Breast epithelium (tissue), 4 donors: ENCODE measurements at regions not wholly inside any gene's neighbourhood (a gene's known extent, or its start where the extent isn't known, plus 50 kb on each side); places are given as distances from the start of the nearest gene placed in this dataset.

Experiments used
- DNase-seq, 2 donors: peaks; one replicate each; pipeline ENCODE4 v3.0.0-alpha.2; 2019; ENCODE audit warnings: low spot score in 2 of 2
- H3K27ac ChIP-seq, 2 donors: fragments of 200-600 bp; sonication (generic) in 1 of 2; one replicate each; pipeline ENCODE4 v1.5.1; 2016 to 2019; ENCODE audit warnings: mild to moderate bottlenecking in 1 of 2
- H3K27me3 ChIP-seq, 2 donors: fragments of 200-600 bp; sonication (generic) in 1 of 2; one replicate each; pipeline versions ENCODE4 v1.5.1 to v1.6.0; 2017 to 2019; ENCODE audit warnings: control low read depth in 1 of 2, mild to moderate bottlenecking in 1 of 2
- H3K36me3 ChIP-seq: fragments of 200-600 bp; one replicate; pipeline ENCODE4 v1.5.1; 2019
- H3K4me1 ChIP-seq, 2 donors: fragments of 200-600 bp; sonication (generic); one replicate each; pipeline ENCODE4 v1.5.1; 2016 to 2019; ENCODE audit warnings: control low read depth in 1 of 2
- H3K4me3 ChIP-seq, 3 donors: fragments of 200-600 bp; sonication (generic); 1 replicate in 2 of 3; 2 replicates in 1 of 3; pipeline ENCODE4 v1.5.1; 2016 to 2019; ENCODE audit warnings: mild to moderate bottlenecking in 3 of 3, moderate library complexity in 2 of 3
- H3K9me3 ChIP-seq, 2 donors: fragments of 200-600 bp; sonication (generic) in 1 of 2; one replicate each; pipeline ENCODE4 v1.5.1; 2016 to 2019; ENCODE audit warnings: control low read depth in 1 of 2
- POLR2A ChIP-seq: fragments of 450-650 bp; IDR thresholded peaks from one replicate; pipeline ENCODE4 v1.6.1; 2016; ENCODE audit warnings: antibody characterized with exemption, mild to moderate bottlenecking, moderate library complexity
- POLR2AphosphoS5 ChIP-seq, 3 donors: sonication (generic); formaldehyde crosslinking; IDR thresholded peaks; one replicate each; pipeline ENCODE4 v1.6.1; 2017; ENCODE audit warnings: antibody characterized with exemption in 3 of 3
- intact Hi-C: fragments of 100-400 bp; cut with DNase I; formaldehyde crosslinking; loops from one replicate; pipeline ENCODE4 v1.15.1; 2023; ENCODE audit warnings: low total_unique reads
- TF ChIP-seq, protein P1 (sequence below), 3 donors: fragments of 450-650 bp; IDR thresholded peaks; one replicate each; pipeline ENCODE4 v1.5.1; 2016 to 2017; ENCODE audit warnings: antibody characterized with exemption in 3 of 3, mild to moderate bottlenecking in 3 of 3, moderate library complexity in 3 of 3

DNA sequence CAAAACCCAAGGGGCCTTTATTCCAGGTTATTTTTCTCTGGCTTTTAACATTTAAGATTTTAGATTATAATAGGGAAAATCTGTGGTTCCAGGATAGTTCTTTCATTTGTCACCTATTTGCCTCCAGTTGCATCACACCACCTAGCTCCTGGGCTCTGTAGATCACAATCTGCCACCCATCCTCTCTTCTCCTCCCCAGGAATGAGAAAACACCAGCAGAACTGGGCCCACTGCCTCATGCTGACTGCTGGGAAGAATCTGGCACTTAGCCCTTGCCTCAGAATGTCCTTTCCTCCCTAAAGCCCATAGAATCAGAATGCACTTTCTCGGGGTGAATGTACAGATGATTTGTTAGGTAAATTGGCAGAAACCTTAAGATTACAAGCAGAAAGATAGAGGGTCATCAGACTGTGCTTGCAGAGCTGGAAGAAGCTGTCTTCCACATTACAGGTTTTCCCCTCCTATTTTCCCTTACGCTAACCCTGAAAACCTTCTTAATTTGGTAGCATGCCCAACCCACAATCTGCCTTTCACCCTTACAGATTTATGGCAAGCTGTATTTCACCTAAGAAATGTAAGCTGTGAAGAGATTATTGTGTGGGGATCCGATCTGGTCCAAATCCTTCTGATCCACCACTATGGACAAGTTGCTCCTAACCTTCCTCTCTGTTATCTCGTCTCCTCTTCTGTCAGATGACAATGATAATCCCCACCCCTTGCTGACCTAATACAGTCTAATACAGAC lies 72.6 kb downstream of the LRRC30 start:
- no peaks in the 10 kb centered on the region for H3K4me1 ChIP-seq
- no peak overlapping the region for H3K4me3 ChIP-seq
- TF ChIP-seq, protein P1, sequence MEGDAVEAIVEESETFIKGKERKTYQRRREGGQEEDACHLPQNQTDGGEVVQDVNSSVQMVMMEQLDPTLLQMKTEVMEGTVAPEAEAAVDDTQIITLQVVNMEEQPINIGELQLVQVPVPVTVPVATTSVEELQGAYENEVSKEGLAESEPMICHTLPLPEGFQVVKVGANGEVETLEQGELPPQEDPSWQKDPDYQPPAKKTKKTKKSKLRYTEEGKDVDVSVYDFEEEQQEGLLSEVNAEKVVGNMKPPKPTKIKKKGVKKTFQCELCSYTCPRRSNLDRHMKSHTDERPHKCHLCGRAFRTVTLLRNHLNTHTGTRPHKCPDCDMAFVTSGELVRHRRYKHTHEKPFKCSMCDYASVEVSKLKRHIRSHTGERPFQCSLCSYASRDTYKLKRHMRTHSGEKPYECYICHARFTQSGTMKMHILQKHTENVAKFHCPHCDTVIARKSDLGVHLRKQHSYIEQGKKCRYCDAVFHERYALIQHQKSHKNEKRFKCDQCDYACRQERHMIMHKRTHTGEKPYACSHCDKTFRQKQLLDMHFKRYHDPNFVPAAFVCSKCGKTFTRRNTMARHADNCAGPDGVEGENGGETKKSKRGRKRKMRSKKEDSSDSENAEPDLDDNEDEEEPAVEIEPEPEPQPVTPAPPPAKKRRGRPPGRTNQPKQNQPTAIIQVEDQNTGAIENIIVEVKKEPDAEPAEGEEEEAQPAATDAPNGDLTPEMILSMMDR (IDR thresholded peaks at IDR 0.05): no peak
- TF ChIP-seq POLR2A (no peak), POLR2AphosphoS5 (IDR thresholded peaks at IDR 0.05) (no peak)
- no peak for DNase-seq
- H3K27ac ChIP-seq: no peak overlapping the region
- no peaks in the 10 kb centered on the region for H3K27me3 ChIP-seq
- peaks cover 8 to 17% of the 10 kb centered on the region in 2 donors for H3K9me3 ChIP-seq
- H3K36me3 ChIP-seq: no peaks in the 10 kb centered on the region
- intact Hi-C loops: no loop called here

DNA sequence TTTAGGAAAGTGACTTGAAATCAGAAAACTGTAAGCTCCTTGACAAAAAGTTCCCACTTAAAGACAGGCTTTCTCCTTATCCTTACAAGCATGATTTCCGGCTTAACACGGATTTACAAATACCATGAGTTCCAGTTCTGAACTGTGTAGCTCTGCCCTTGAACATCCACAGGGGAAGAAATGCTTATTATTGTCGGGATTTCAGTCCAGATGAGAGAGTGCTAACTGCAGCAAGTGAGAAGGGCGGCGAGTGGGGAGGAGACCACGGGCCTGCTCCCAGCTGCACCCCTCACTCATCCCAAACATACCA lies 73.1 kb downstream of the LRRC30 start:
- intact Hi-C loops: no loop called here
- Histone ChIP-seq H3K4me3 (no peak overlapping the region), H3K36me3 (no peaks in the 10 kb centered on the region), H3K27ac (no peak overlapping the region), H3K9me3 (peaks cover 8 to 14% of the 10 kb centered on the region in 2 donors), H3K27me3 (no peaks in the 10 kb centered on the region), H3K4me1 (no peaks in the 10 kb centered on the region)
- DNase-seq: no peak
- TF ChIP-seq POLR2A: no peak
- TF ChIP-seq, protein P1 (IDR thresholded peaks at IDR 0.05): no peak
- TF ChIP-seq POLR2AphosphoS5 (IDR thresholded peaks at IDR 0.05): no peak

DNA sequence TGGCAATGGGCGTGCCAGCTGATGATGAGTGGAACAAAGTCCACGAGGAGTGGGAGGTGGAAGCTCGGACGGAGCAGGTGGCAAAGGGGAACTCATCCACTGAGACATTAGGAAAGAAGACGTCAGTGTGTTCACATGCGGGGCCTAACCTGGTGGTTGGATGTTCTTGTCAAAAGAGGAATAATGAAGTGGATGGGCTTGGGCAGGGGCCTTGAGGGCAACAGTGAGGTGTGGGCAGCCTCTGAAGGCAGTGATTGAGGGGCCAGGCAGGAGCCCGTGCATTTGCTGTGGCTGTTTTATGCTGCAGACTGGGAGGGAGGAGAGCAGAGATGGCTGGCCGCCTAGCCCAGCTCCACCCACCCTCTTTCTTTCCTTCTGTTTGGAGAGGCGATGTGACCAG lies 74.5 kb downstream of the LRRC30 start:
- H3K27me3 ChIP-seq: no peaks in the 10 kb centered on the region
- H3K36me3 ChIP-seq: no peaks in the 10 kb centered on the region
- intact Hi-C loops: no loop called here
- no peak for TF ChIP-seq POLR2A
- TF ChIP-seq, protein P1 (IDR thresholded peaks at IDR 0.05): no peak
- TF ChIP-seq POLR2AphosphoS5 (IDR thresholded peaks at IDR 0.05): no peak
- no peak overlapping the region for H3K4me3 ChIP-seq
- H3K4me1 ChIP-seq: no peaks in the 10 kb centered on the region
- H3K27ac ChIP-seq: no peak overlapping the region
- H3K9me3 ChIP-seq: peaks cover 0 to 6% of the 10 kb centered on the region in 2 donors
- DNase-seq: no peak

DNA sequence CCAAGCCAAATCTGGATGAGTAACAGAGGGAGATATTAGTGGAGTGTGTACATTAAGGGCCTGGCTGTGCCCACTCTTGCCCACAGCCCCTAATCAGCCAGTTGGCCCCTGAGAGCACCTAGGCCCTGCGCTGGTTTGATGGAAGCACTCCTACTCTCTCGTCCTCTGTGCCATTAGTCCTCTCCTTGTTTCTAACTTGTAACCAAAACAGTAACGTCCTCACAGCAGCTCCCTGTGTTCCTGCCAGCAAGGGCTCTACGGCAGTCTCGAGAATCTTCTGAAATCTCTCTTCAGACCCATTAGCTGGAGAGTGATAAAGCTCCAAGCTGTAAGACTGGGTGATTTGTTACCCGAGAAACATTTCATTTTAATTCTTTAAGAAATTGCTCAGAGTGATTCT lies 76.1 kb downstream of the LRRC30 start:
- intact Hi-C loops: no loop called here
- Histone ChIP-seq H3K27me3 (no peaks in the 10 kb centered on the region), H3K27ac (no peak overlapping the region), H3K4me3 (no peak overlapping the region), H3K36me3 (no peaks in the 10 kb centered on the region), H3K9me3 (peaks cover 0 to 6% of the 10 kb centered on the region in 2 donors), H3K4me1 (no peaks in the 10 kb centered on the region)
- DNase-seq: no peak
- TF ChIP-seq, protein P1 (IDR thresholded peaks at IDR 0.05): no peak
- no peak for TF ChIP-seq POLR2AphosphoS5 (IDR thresholded peaks at IDR 0.05)
- no peak for TF ChIP-seq POLR2A

DNA sequence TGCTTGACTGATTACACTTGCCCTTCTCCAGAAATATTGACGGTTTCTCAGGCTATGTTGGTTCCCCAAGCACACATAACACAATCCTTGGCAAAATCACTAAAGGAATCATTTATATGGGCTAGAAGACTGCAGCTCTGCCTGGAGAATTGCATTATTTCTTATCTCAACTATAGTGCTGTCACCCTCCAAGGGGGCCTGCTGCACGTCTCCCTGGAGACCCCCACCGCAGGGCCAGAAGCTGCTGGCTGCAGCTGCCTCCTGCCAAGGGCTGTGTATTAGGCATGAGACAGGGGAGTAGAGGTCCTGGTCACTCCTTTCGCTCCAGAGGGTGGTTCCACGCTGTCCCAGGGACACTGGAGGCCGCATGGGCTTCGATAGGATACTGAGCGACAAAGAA lies 76.6 kb downstream of the LRRC30 start:
- H3K27ac ChIP-seq: no peak overlapping the region
- intact Hi-C loops: no loop called here
- DNase-seq: no peak

More for the DNA sequence above, 76.6 kb downstream of the LRRC30 start:
- H3K4me3 ChIP-seq: no peak overlapping the region
- H3K4me1 ChIP-seq: no peaks in the 10 kb centered on the region
- TF ChIP-seq POLR2AphosphoS5 (IDR thresholded peaks at IDR 0.05) (no peak), POLR2A (no peak)
- TF ChIP-seq, protein P1 (IDR thresholded peaks at IDR 0.05): no peak
- H3K36me3 ChIP-seq: no peaks in the 10 kb centered on the region
- peaks cover 0 to 8% of the 10 kb centered on the region in 2 donors for H3K9me3 ChIP-seq
- H3K27me3 ChIP-seq: no peaks in the 10 kb centered on the region
